ENCODE measurements at regions not wholly inside any gene's neighbourhood (a gene's known extent, or its start where the extent isn't known, plus 50 kb on each side); places are given as distances from the start of the nearest gene placed in this dataset.
"Not testable (repeated sequence)": the region's sequence is repeated elsewhere in the genome, so short reads cannot be mapped to it uniquely, and the experiment has no call there.

GRCh38 chr6:27778625-27779417, 133.4 kb downstream of the OR2B2 start:
- H3K27ac ChIP-seq = no peak overlapping the region
- TF ChIP-seq CTCF (conservative IDR thresholded peaks at IDR 0.05) = no peak
- TF ChIP-seq ZFX (IDR thresholded peaks at IDR 0.05) = no peak

GRCh38 chr6:27777614-27778355, 134.4 kb downstream of the OR2B2 start:
- TF ChIP-seq ZFX (IDR thresholded peaks at IDR 0.05) (no peak), CTCF (conservative IDR thresholded peaks at IDR 0.05) (no peak)
- no peak overlapping the region for H3K27ac ChIP-seq

GRCh38 chr6:27777126-27777525, 135.1 kb downstream of the OR2B2 start:
- TF ChIP-seq CTCF (conservative IDR thresholded peaks at IDR 0.05) = no peak
- TF ChIP-seq ZFX (IDR thresholded peaks at IDR 0.05) = no peak
- H3K27ac ChIP-seq = no peak overlapping the region

DNA sequence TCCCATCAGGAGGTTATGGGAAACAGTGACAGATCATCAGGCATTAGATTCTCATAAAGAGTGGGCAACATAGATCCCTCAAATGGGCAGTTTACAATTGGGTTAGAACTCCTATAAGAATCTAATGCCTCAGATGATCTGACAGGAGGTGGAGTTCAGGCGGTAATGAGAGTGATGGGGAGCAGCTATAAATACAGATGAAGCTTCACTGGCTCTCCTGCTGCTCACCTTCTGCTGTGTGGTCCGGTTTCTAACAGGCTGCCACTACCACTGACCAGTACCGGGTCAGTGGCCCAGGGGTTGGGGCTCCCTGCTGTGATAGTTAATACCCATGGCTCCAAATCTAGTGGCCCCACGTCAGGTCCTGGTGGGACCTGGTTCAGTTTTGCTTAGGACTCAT, 135.7 kb downstream of the OR2B2 start:
- H3K27ac ChIP-seq = no peak overlapping the region
- TF ChIP-seq CTCF (conservative IDR thresholded peaks at IDR 0.05) = no peak
- no peak for TF ChIP-seq ZFX (IDR thresholded peaks at IDR 0.05)

DNA sequence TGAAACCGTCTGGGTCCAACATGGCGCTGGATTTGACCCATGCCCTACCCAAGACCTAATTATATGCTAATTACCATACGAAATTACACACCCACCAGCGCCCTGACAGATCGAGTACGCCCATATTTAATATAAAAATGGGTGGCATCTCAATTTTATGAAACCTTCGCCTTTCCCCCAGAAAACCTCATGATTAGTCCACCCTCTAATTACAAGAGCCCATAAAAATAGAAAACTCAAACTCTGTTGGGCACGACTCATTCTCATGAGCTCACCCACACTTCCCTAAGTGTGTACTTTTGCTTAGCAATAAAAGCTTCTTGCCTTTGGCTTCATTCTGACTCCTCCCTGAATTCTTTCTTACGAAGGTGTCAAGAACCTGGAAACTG, 136.4 kb downstream of the OR2B2 start:
- no peak for TF ChIP-seq CTCF (conservative IDR thresholded peaks at IDR 0.05)
- TF ChIP-seq ZFX (IDR thresholded peaks at IDR 0.05) = no peak
- no peak overlapping the region for H3K27ac ChIP-seq

DNA sequence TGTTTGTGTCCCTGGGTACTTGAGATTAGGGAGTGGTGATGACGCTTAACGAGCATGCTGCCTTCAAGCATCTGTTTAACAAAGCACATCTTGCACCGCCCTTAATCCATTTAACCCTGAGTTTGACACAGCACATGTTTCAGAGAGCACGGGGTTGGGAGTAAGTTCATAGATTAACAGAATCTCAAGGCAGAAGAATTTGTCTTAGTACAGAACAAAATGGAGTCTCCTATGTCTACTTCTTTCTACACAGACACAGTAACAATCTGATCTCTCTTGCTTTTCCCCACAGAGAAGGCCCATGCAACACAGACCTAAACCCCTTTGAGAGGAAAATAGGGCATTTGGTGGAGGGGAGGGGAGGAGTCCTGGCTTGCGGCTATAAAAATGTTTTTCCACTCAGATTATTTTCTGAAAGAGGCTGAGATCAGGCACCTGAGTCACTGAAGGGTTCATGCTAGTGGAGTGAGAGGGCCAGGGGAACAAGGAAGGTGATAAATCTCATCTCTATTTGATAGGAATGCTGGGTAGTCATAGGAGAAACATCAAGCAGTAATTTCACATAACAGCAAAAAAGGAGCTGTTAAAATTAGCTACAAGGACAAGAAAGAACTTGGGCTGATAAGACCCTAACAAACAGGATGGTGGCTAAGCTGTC, 136.9 kb downstream of the OR2B2 start:
- H3K27ac ChIP-seq = not testable (repeated sequence)

- H3K27ac ChIP-seq = not testable (repeated sequence)
Measured at GRCh38 chr6:27774264-27774600, 138.0 kb downstream of the OR2B2 start.

DNA sequence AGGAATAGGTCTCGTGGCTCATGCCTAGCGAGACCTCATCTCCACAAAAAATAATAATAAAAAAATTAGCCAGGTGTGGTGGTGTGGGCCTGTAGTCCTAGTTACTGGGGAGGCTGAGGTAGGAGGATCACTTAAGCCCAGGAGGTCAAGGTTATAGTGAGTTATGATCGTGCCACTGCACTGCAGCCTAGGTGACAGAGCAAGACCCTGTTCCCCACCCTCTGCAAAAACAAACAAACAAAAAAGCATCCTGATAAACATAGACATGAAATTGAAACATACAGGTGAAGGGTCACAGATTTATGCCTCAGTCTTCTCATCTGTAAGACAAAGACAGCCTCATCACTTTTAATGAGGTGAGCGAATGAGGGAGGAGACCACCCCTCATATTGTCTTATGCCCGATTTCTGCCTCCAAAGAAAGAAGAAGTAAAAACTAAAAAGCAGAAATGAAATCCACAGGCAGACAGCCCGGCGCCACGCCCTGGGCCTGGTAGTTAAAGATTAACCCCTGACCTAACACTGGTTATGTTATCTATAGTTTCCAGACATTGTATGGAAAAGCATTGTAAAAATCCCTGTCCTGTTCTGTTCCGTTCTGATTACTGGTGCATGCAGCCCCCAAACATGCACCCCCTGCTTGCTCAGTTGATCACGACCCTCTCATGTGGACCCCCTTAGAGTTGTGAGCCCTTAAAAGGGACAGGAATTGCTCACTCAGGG, 138.5 kb downstream of the OR2B2 start:
- not testable (repeated sequence) for H3K27ac ChIP-seq
